K562 (cell line): ENCODE measurements at regions not wholly inside any gene's neighbourhood (a gene's known extent, or its start where the extent isn't known, plus 50 kb on each side); places are given as distances from the start of the nearest gene placed in this dataset.

Experiments used
- ATAC-seq: fragments of 200-7000 bp; cut with Tn5 transposase; 3 replicates; pipeline ENCODE4 v1.9.1; 2020; ENCODE audit warnings: moderate library complexity
- BruUV-seq: library from RNA; stranded (reverse); fragments of 400-500 nt; replicated peaks from 2 replicates; lab custom pipeline; 2021; lab: Mats Ljungman, UMichigan
- CTCF ChIA-PET: fragments of 300-600 bp; formaldehyde crosslinking; extraction: SDS; loops from one replicate; lab custom pipeline; 2021; ENCODE audit warnings: low intra/inter-chr PET ratio; lab: Yijun Ruan, JAX
- POLR2A ChIA-PET: fragments of 300-600, 350-650 bp; sonication (Branson Sonifier 250); formaldehyde crosslinking; extraction: SDS; loops from one replicate; lab custom pipeline; 2021; ENCODE audit warnings: antibody characterized with exemption, inconsistent platforms; lab: Yijun Ruan, JAX
- DNase-seq, 4 experiments: peaks; one replicate each; pipeline versions ENCODE4 v3.0.0 to v3.0.0-alpha.2; 2011 to 2018; ENCODE audit warnings: low spot score in 3 of 4, mixed read lengths in 3 of 4; ENCODE audit errors: extremely low read depth in 1 of 4
- FAIRE-seq: peaks from 2 replicates; lab custom pipeline; 2011; peaks lifted over from hg19 to GRCh38; lab: Jason Lieb, UNC
- H2AFZ ChIP-seq: 2 replicates; pipeline ENCODE4 v1.6.0; 2011; ENCODE audit warnings: low read depth, low read length, control low read depth, inconsistent platforms
- H3K27ac ChIP-seq: fragments of 200-600 bp; 3 replicates; pipeline ENCODE4 v1.8.0; 2011; ENCODE audit warnings: low read depth, mild to moderate bottlenecking, control low read depth, inconsistent platforms, low read length, moderate library complexity, mixed read lengths; ENCODE audit errors: extremely low read depth
- H3K27me3 ChIP-seq, 2 experiments: fragments of 300-600 bp in 1 of 2; 2 replicates in 1 of 2; 3 replicates in 1 of 2; pipeline versions ENCODE4 v1.6.0 to v1.8.0; 2011; ENCODE audit warnings: inconsistent platforms in 2 of 2, low read length in 2 of 2, mild to moderate bottlenecking in 1 of 2, mixed read lengths in 1 of 2, moderate library complexity in 1 of 2; ENCODE audit not compliant: control insufficient read depth in 2 of 2, insufficient read depth in 2 of 2
- H3K36me3 ChIP-seq: fragments of 300-600 bp; 3 replicates; pipeline ENCODE4 v1.8.0; 2011; ENCODE audit warnings: mild to moderate bottlenecking, low read length, inconsistent platforms; ENCODE audit not compliant: control insufficient read depth, insufficient read depth
- H3K4me1 ChIP-seq, 2 experiments: fragments of 200-600 bp in 1 of 2; replicated peaks in 1 of 2; 2 replicates in 1 of 2; 3 replicates in 1 of 2; pipeline versions ENCODE4 v1.5.1 to v1.8.0; 2011; ENCODE audit warnings: inconsistent platforms in 2 of 2, low read length in 2 of 2, mild to moderate bottlenecking in 1 of 2, mixed read lengths in 1 of 2, moderate library complexity in 1 of 2; ENCODE audit not compliant: control insufficient read depth in 2 of 2, insufficient read depth in 2 of 2
- H3K4me2 ChIP-seq: 2 replicates; pipeline ENCODE4 v1.6.1; 2011; ENCODE audit warnings: low read length, control low read depth, inconsistent platforms, mixed read lengths; ENCODE audit not compliant: insufficient read depth
- H3K4me3 ChIP-seq: fragments of 200-600 bp; sonication (generic), shearing (Covaris generic); 2 replicates; pipeline ENCODE4 v1.5.1; 2016; ENCODE audit warnings: control low read depth, inconsistent platforms
- H3K79me2 ChIP-seq: fragments of 200-600 bp; 3 replicates; pipeline ENCODE4 v1.8.0; 2011; ENCODE audit warnings: low read length, inconsistent platforms; ENCODE audit not compliant: control insufficient read depth, insufficient read depth
- H3K9ac ChIP-seq, 2 experiments: 2 replicates each; pipeline versions ENCODE4 v1.6.0 to v1.6.1; 2011; ENCODE audit warnings: low read depth in 2 of 2, low read length in 2 of 2, control low read depth in 1 of 2, inconsistent platforms in 1 of 2, mild to moderate bottlenecking in 1 of 2, mixed read lengths in 1 of 2; ENCODE audit not compliant: insufficient read depth in 1 of 2
- H3K9me1 ChIP-seq: one replicate; pipeline ENCODE4 v1.6.0; 2011; ENCODE audit warnings: inconsistent platforms, mild to moderate bottlenecking, low read length, moderate library complexity; ENCODE audit not compliant: control insufficient read depth, insufficient read depth
- H3K9me3 ChIP-seq: replicated peaks from 2 replicates; pipeline ENCODE4 v1.5.1; 2011; ENCODE audit warnings: low read depth, low read length, inconsistent platforms; ENCODE audit not compliant: control insufficient read depth, insufficient read depth
- H4K20me1 ChIP-seq: replicated peaks from 2 replicates; pipeline ENCODE4 v1.6.1; 2011; ENCODE audit warnings: low read length, inconsistent platforms, mixed read lengths; ENCODE audit not compliant: control insufficient read depth, insufficient read depth
- CAMTA2 ChIP-seq: fragments of 250-450 bp; sonication (Bioruptor Pico); conservative IDR thresholded peaks from 2 replicates; pipeline ENCODE4 v1.5.1; 2022
- CHCHD3 ChIP-seq: fragments of 250-450 bp; sonication (Bioruptor Pico); IDR thresholded peaks from 2 replicates; pipeline ENCODE4 v2.1.2; 2022; ENCODE audit warnings: mild to moderate bottlenecking
- ETV6 ChIP-seq, 3 experiments: fragments of 150-350 bp in 1 of 3; sonication (generic) in 1 of 3; formaldehyde crosslinking in 1 of 3; IDR thresholded peaks; 2 replicates each; pipeline versions ENCODE4 v1.6.1 to v1.8.0; 2014 to 2022; ENCODE audit warnings: borderline replicate concordance in 2 of 3, low read depth in 2 of 3, antibody characterized with exemption in 1 of 3, low read length in 1 of 3, mild to moderate bottlenecking in 1 of 3, missing genetic modification reagents in 1 of 3
- HSF4 ChIP-seq: fragments of 250-450 bp; sonication (Bioruptor Pico); IDR thresholded peaks from 2 replicates; pipeline ENCODE4 v2.1.2; 2022; ENCODE audit warnings: mild to moderate bottlenecking, moderate library complexity, borderline replicate concordance
- MTF1 ChIP-seq: fragments of 250-450 bp; sonication (Bioruptor Pico); IDR thresholded peaks from 2 replicates; pipeline ENCODE4 v1.9.0; 2021; ENCODE audit warnings: moderate library complexity, mild to moderate bottlenecking, inconsistent platforms, borderline replicate concordance
- NR2F6 ChIP-seq: fragments of 450-650 bp; formaldehyde crosslinking; IDR thresholded peaks from 2 replicates; pipeline ENCODE4 v1.4.0; 2020; ENCODE audit warnings: mild to moderate bottlenecking
- PCBP2 ChIP-seq: fragments of 200-400 bp; formaldehyde crosslinking; IDR thresholded peaks from 2 replicates; pipeline ENCODE4 v1.6.1; 2018; ENCODE audit warnings: low read length, low read depth, mild to moderate bottlenecking, moderate library complexity; ENCODE audit not compliant: poor library complexity, severe bottlenecking
- ZFX ChIP-seq: sonication (generic); formaldehyde crosslinking; IDR thresholded peaks from 2 replicates; pipeline ENCODE4 v1.8.0; 2022; ENCODE audit warnings: mild to moderate bottlenecking, missing genetic modification reagents, moderate library complexity
- ZNF165 ChIP-seq: fragments of 250-450 bp; sonication (Bioruptor Pico); IDR thresholded peaks from 2 replicates; pipeline ENCODE4 v1.4.0; 2020; ENCODE audit warnings: borderline replicate concordance
- WGBS: fragments of 100-300 bp; shearing (Covaris generic); methylation state at CpG from one replicate; pipeline ENCODE4 v1.1.6; 2016; ENCODE audit warnings: low coverage, mixed read lengths; ENCODE audit not compliant: insufficient coverage; ENCODE audit errors: missing lambda C conversion rate; 5-methylcytosine and 5-hydroxymethylcytosine counted together
- in situ Hi-C: fragments of 300-500 bp; cut with MboI; formaldehyde crosslinking; loops from 4 replicates; pipeline ENCODE4 v1.15.0; 2018; ENCODE audit warnings: inconsistent platforms, mixed read lengths
- intact Hi-C: fragments of 100-400 bp; cut with micrococcal nuclease; formaldehyde crosslinking; loops from 2 replicates; pipeline ENCODE4 v1.14.2; 2022
- TF ChIP-seq, protein P1 (sequence below): fragments of 450-650 bp; IDR thresholded peaks from 2 replicates; pipeline ENCODE4 v1.6.1; 2016; ENCODE audit warnings: low read depth
- TF ChIP-seq, protein P2 (sequence below): fragments of 450-650 bp; IDR thresholded peaks from 2 replicates; pipeline ENCODE4 v1.6.1; 2017; ENCODE audit warnings: antibody characterized with exemption, mild to moderate bottlenecking

- Histone ChIP-seq H3K9me3 (no peaks in the 10 kb centered on the region), H3K27ac (no peak overlapping the region), H3K4me3 (no peak overlapping the region), H3K27me3 (no peaks in the 10 kb centered on the region), H3K36me3 (no peaks in the 10 kb centered on the region), H3K4me1 (no peaks in the 10 kb centered on the region), H3K9me1 (no peaks in the 10 kb centered on the region), H4K20me1 (no peaks in the 10 kb centered on the region), H3K9ac (no peak overlapping the region), H3K4me2 (no peak overlapping the region), H3K79me2 (no peaks in the 10 kb centered on the region), H2AFZ (no peak overlapping the region)
- ATAC-seq (no peak), DNase-seq (no peak), FAIRE-seq (no peak)
- 0% methylated on average over 1 of the region's 1 CpG for WGBS
- intact Hi-C loops, result no loop called here
- ChIA-PET POLR2A (no interaction called here), CTCF (no interaction called here)
- BruUV-seq, result no TSS peak
- in situ Hi-C loops, result no loop called here
- TF ChIP-seq HSF4 (CRISPR knock-in tag), result no peak
- TF ChIP-seq ZFX, result no peak
- no peak for TF ChIP-seq CHCHD3 (CRISPR knock-in tag)
- TF ChIP-seq PCBP2, result no peak
- TF ChIP-seq, protein P1, sequence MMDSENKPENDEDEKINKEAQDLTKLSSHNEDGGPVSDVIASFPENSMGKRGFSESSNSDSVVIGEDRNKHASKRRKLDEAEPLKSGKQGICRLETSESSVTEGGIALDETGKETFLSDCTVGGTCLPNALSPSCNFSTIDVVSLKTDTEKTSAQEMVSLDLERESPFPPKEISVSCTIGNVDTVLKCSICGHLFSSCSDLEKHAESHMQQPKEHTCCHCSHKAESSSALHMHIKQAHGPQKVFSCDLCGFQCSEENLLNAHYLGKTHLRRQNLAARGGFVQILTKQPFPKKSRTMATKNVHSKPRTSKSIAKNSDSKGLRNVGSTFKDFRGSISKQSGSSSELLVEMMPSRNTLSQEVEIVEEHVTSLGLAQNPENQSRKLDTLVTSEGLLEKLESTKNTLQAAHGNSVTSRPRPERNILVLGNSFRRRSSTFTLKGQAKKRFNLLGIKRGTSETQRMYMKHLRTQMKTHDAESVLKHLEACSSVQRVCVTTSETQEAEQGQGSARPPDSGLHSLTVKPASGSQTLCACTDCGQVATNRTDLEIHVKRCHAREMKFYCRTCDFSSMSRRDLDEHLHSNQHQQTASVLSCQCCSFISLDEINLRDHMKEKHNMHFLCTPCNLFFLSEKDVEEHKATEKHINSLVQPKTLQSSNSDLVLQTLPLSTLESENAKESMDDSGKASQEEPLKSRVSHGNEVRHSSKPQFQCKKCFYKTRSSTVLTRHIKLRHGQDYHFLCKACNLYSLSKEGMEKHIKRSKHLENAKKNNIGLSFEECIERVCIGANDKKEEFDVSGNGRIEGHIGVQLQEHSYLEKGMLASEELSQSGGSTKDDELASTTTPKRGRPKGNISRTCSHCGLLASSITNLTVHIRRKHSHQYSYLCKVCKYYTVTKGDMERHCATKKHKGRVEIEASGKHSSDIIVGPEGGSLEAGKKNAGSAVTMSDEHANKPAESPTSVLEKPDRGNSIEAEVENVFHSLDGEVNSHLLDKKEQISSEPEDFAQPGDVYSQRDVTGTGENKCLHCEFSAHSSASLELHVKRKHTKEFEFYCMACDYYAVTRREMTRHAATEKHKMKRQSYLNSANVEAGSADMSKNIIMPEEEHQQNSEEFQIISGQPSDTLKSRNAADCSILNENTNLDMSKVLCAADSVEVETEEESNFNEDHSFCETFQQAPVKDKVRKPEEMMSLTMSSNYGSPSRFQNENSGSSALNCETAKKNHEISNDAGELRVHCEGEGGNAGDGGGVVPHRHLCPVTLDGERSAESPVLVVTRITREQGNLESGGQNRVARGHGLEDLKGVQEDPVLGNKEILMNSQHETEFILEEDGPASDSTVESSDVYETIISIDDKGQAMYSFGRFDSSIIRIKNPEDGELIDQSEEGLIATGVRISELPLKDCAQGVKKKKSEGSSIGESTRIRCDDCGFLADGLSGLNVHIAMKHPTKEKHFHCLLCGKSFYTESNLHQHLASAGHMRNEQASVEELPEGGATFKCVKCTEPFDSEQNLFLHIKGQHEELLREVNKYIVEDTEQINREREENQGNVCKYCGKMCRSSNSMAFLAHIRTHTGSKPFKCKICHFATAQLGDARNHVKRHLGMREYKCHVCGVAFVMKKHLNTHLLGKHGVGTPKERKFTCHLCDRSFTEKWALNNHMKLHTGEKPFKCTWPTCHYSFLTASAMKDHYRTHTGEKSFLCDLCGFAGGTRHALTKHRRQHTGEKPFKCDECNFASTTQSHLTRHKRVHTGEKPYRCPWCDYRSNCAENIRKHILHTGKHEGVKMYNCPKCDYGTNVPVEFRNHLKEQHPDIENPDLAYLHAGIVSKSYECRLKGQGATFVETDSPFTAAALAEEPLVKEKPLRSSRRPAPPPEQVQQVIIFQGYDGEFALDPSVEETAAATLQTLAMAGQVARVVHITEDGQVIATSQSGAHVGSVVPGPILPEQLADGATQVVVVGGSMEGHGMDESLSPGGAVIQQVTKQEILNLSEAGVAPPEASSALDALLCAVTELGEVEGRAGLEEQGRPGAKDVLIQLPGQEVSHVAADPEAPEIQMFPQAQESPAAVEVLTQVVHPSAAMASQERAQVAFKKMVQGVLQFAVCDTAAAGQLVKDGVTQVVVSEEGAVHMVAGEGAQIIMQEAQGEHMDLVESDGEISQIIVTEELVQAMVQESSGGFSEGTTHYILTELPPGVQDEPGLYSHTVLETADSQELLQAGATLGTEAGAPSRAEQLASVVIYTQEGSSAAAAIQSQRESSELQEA, result no peak
- no peak for TF ChIP-seq ZNF165 (CRISPR knock-in tag)
- no peak for TF ChIP-seq NR2F6 (CRISPR knock-in tag)
- TF ChIP-seq MTF1, result no peak
- no peak for TF ChIP-seq CAMTA2
- TF ChIP-seq ETV6 (IDR thresholded peaks at IDR 0.05; ENCODE audit: borderline replicate concordance in 1 of 2, low read depth in 2 of 2, low read length in 1 of 2), result no peak
- TF ChIP-seq ETV6 (CRISPR knock-in tag; IDR thresholded peaks at IDR 0.05; ENCODE audit: borderline replicate concordance), result no peak
- TF ChIP-seq, protein P2, sequence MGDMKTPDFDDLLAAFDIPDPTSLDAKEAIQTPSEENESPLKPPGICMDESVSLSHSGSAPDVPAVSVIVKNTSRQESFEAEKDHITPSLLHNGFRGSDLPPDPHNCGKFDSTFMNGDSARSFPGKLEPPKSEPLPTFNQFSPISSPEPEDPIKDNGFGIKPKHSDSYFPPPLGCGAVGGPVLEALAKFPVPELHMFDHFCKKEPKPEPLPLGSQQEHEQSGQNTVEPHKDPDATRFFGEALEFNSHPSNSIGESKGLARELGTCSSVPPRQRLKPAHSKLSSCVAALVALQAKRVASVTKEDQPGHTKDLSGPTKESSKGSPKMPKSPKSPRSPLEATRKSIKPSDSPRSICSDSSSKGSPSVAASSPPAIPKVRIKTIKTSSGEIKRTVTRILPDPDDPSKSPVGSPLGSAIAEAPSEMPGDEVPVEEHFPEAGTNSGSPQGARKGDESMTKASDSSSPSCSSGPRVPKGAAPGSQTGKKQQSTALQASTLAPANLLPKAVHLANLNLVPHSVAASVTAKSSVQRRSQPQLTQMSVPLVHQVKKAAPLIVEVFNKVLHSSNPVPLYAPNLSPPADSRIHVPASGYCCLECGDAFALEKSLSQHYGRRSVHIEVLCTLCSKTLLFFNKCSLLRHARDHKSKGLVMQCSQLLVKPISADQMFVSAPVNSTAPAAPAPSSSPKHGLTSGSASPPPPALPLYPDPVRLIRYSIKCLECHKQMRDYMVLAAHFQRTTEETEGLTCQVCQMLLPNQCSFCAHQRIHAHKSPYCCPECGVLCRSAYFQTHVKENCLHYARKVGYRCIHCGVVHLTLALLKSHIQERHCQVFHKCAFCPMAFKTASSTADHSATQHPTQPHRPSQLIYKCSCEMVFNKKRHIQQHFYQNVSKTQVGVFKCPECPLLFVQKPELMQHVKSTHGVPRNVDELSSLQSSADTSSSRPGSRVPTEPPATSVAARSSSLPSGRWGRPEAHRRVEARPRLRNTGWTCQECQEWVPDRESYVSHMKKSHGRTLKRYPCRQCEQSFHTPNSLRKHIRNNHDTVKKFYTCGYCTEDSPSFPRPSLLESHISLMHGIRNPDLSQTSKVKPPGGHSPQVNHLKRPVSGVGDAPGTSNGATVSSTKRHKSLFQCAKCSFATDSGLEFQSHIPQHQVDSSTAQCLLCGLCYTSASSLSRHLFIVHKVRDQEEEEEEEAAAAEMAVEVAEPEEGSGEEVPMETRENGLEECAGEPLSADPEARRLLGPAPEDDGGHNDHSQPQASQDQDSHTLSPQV, result no peak
Measured at GRCh38 chr10:108578258-108578657, 1345.1 kb downstream of the XPNPEP1 start.
